ENCODE measurements at regions not wholly inside any gene's neighbourhood (a gene's known extent, or its start where the extent isn't known, plus 50 kb on each side); places are given as distances from the start of the nearest gene placed in this dataset.

DNA sequence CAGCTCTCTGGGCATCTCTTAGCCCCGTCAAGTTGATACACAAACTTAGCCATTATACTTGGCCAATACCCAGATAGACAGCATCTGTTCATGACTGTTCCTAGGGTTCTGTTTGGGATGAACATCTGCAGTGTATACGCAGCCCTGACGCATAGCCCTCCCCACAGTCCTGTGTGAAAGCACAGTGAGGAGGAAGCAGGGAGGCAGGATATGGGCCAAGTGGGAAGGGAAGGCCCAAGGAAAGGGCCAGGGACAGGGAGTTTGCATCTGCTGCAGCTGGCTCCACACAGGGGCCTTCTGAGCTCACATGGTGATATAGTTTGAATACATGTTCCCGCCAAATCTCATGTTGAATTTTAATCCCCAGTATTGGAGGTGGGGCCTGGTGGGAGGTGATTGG is 80.2 kb downstream of the CMPK2 start:
- TF ChIP-seq, protein P1, sequence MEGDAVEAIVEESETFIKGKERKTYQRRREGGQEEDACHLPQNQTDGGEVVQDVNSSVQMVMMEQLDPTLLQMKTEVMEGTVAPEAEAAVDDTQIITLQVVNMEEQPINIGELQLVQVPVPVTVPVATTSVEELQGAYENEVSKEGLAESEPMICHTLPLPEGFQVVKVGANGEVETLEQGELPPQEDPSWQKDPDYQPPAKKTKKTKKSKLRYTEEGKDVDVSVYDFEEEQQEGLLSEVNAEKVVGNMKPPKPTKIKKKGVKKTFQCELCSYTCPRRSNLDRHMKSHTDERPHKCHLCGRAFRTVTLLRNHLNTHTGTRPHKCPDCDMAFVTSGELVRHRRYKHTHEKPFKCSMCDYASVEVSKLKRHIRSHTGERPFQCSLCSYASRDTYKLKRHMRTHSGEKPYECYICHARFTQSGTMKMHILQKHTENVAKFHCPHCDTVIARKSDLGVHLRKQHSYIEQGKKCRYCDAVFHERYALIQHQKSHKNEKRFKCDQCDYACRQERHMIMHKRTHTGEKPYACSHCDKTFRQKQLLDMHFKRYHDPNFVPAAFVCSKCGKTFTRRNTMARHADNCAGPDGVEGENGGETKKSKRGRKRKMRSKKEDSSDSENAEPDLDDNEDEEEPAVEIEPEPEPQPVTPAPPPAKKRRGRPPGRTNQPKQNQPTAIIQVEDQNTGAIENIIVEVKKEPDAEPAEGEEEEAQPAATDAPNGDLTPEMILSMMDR (IDR thresholded peaks at IDR 0.05) = no peak
- no peak for TF ChIP-seq MXI1 (IDR thresholded peaks at IDR 0.05; ENCODE audit: low read depth, low read length)
- no peak for TF ChIP-seq EP300 (IDR thresholded peaks at IDR 0.05; ENCODE audit: borderline replicate concordance in 1 of 2, low read depth in 1 of 2, low read length in 1 of 2)
- no peak for TF ChIP-seq SMC3 (IDR thresholded peaks at IDR 0.05; ENCODE audit: low read depth, low read length)
- TF ChIP-seq, protein P2, sequence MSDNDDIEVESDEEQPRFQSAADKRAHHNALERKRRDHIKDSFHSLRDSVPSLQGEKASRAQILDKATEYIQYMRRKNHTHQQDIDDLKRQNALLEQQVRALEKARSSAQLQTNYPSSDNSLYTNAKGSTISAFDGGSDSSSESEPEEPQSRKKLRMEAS (IDR thresholded peaks at IDR 0.05; ENCODE audit: low read depth) = no peak
- TF ChIP-seq RAD21 (IDR thresholded peaks at IDR 0.05; ENCODE audit: low read length) = no peak
- no peak for TF ChIP-seq YY1 (IDR thresholded peaks at IDR 0.05; ENCODE audit: low read depth)
- TF ChIP-seq TAF1 (IDR thresholded peaks at IDR 0.05; ENCODE audit: borderline replicate concordance, low read depth, low read length) = no peak
- no peak for TF ChIP-seq POLR2AphosphoS5 (IDR thresholded peaks at IDR 0.05; ENCODE audit: low read depth, low read length)
- no peak for TF ChIP-seq EZH2phosphoT487 (IDR thresholded peaks at IDR 0.05; ENCODE audit: borderline replicate concordance, low read depth)
- no peak for TF ChIP-seq FOXJ3 (CRISPR knock-in tag; IDR thresholded peaks at IDR 0.05)
- TF ChIP-seq TEAD4 (IDR thresholded peaks at IDR 0.05; ENCODE audit: borderline replicate concordance, insufficient read depth) = no peak

Measured in SK-N-SH (cell line).